ENCODE measurements at regions not wholly inside any gene's neighbourhood (a gene's known extent, or its start where the extent isn't known, plus 50 kb on each side); places are given as distances from the start of the nearest gene placed in this dataset.

GRCh38 chr2:220946552-220946951, 625.6 kb downstream of the EPHA4 start:
- ATAC-seq (no peak), DNase-seq (ENCODE audit: low spot score in 2 of 2) (no peak)
- Mint-ChIP-seq H3K4me3 (no peak overlapping the region), H3K36me3 (no peaks in the 10 kb centered on the region), H3K9me3 (no peaks in the 10 kb centered on the region), H3K4me1 (no peaks in the 10 kb centered on the region), H3K27ac (no peak overlapping the region)

- H3K9me3 Mint-ChIP-seq = peaks cover 3% of the 10 kb centered on the region
- H3K36me3 Mint-ChIP-seq = no peaks in the 10 kb centered on the region
- ATAC-seq (no peak), DNase-seq (ENCODE audit: low spot score in 2 of 2) (no peak)
- H3K27ac Mint-ChIP-seq = no peak overlapping the region
- no peaks in the 10 kb centered on the region for H3K4me1 Mint-ChIP-seq
- H3K4me3 Mint-ChIP-seq = no peak overlapping the region
Measured at GRCh38 chr2:220948579-220948978, 623.5 kb downstream of the EPHA4 start.

GRCh38 chr2:220949466-220949865, 622.6 kb downstream of the EPHA4 start:
- Mint-ChIP-seq H3K27ac (no peak overlapping the region), H3K9me3 (peaks cover 5% of the 10 kb centered on the region), H3K36me3 (no peaks in the 10 kb centered on the region), H3K4me3 (no peak overlapping the region), H3K4me1 (no peaks in the 10 kb centered on the region)
- ATAC-seq = no peak
- no peak for DNase-seq (ENCODE audit: low spot score in 2 of 2)

- Mint-ChIP-seq H3K4me1 (no peaks in the 10 kb centered on the region), H3K27ac (no peak overlapping the region), H3K4me3 (no peak overlapping the region), H3K9me3 (peaks cover 5% of the 10 kb centered on the region), H3K36me3 (no peaks in the 10 kb centered on the region)
- ATAC-seq = no peak
- DNase-seq (ENCODE audit: low spot score in 2 of 2) = no peak
Measured at GRCh38 chr2:220955776-220956175, 616.3 kb downstream of the EPHA4 start.

GRCh38 chr2:220956429-220956828, 615.7 kb downstream of the EPHA4 start:
- peaks cover 5% of the 10 kb centered on the region for H3K9me3 Mint-ChIP-seq
- H3K36me3 Mint-ChIP-seq = no peaks in the 10 kb centered on the region
- ATAC-seq = no peak
- DNase-seq (ENCODE audit: low spot score in 2 of 2) = no peak
- H3K27ac Mint-ChIP-seq = no peak overlapping the region
- H3K4me3 Mint-ChIP-seq = no peak overlapping the region
- no peaks in the 10 kb centered on the region for H3K4me1 Mint-ChIP-seq

- Mint-ChIP-seq H3K27ac (no peak overlapping the region), H3K4me1 (no peaks in the 10 kb centered on the region), H3K4me3 (no peak overlapping the region), H3K9me3 (no peaks in the 10 kb centered on the region), H3K36me3 (no peaks in the 10 kb centered on the region)
- DNase-seq (ENCODE audit: low spot score in 2 of 2) (no peak), ATAC-seq (no peak)
Measured at GRCh38 chr2:220959391-220959802, 612.7 kb downstream of the EPHA4 start.

- no peak overlapping the region for H3K27ac Mint-ChIP-seq
- DNase-seq (ENCODE audit: low spot score in 2 of 2) = no peak
- ATAC-seq = no peak
- H3K36me3 Mint-ChIP-seq = no peaks in the 10 kb centered on the region
- H3K4me1 Mint-ChIP-seq = no peaks in the 10 kb centered on the region
- no peak overlapping the region for H3K4me3 Mint-ChIP-seq
- H3K9me3 Mint-ChIP-seq = no peaks in the 10 kb centered on the region
Measured at GRCh38 chr2:220961143-220961860, 610.8 kb downstream of the EPHA4 start.

- Mint-ChIP-seq H3K4me1 (no peaks in the 10 kb centered on the region), H3K4me3 (no peak overlapping the region), H3K9me3 (no peaks in the 10 kb centered on the region), H3K36me3 (no peaks in the 10 kb centered on the region), H3K27ac (no peak overlapping the region)
- DNase-seq (ENCODE audit: low spot score in 2 of 2) = no peak
- ATAC-seq = no peak
Measured at GRCh38 chr2:220962556-220962955, 609.5 kb downstream of the EPHA4 start.

GRCh38 chr2:220963076-220963475, 609.0 kb downstream of the EPHA4 start:
- ATAC-seq (no peak), DNase-seq (ENCODE audit: low spot score in 2 of 2) (no peak)
- Mint-ChIP-seq H3K4me1 (no peaks in the 10 kb centered on the region), H3K4me3 (no peak overlapping the region), H3K9me3 (no peaks in the 10 kb centered on the region), H3K27ac (no peak overlapping the region), H3K36me3 (no peaks in the 10 kb centered on the region)

GRCh38 chr2:220963930-220964329, 608.2 kb downstream of the EPHA4 start:
- DNase-seq (ENCODE audit: low spot score in 2 of 2) (no peak), ATAC-seq (no peak)
- no peaks in the 10 kb centered on the region for H3K9me3 Mint-ChIP-seq
- no peak overlapping the region for H3K27ac Mint-ChIP-seq
- no peaks in the 10 kb centered on the region for H3K36me3 Mint-ChIP-seq
- H3K4me1 Mint-ChIP-seq = no peaks in the 10 kb centered on the region
- H3K4me3 Mint-ChIP-seq = no peak overlapping the region

GRCh38 chr2:220966636-220967035, 605.5 kb downstream of the EPHA4 start:
- Mint-ChIP-seq H3K9me3 (no peaks in the 10 kb centered on the region), H3K36me3 (no peaks in the 10 kb centered on the region), H3K27ac (no peak overlapping the region), H3K4me3 (no peak overlapping the region), H3K4me1 (no peaks in the 10 kb centered on the region)
- ATAC-seq (no peak), DNase-seq (ENCODE audit: low spot score in 2 of 2) (no peak)

GRCh38 chr2:220969348-220969747, 602.8 kb downstream of the EPHA4 start:
- H3K36me3 Mint-ChIP-seq = no peaks in the 10 kb centered on the region
- H3K9me3 Mint-ChIP-seq = no peaks in the 10 kb centered on the region
- no peak overlapping the region for H3K27ac Mint-ChIP-seq
- DNase-seq (ENCODE audit: low spot score in 2 of 2) (no peak), ATAC-seq (no peak)
- no peaks in the 10 kb centered on the region for H3K4me1 Mint-ChIP-seq
- no peak overlapping the region for H3K4me3 Mint-ChIP-seq

GRCh38 chr2:220980966-220981675, 591.0 kb downstream of the EPHA4 start:
- no peaks in the 10 kb centered on the region for H3K36me3 Mint-ChIP-seq
- peaks cover 4% of the 10 kb centered on the region for H3K9me3 Mint-ChIP-seq
- H3K4me3 Mint-ChIP-seq = no peak overlapping the region
- DNase-seq (ENCODE audit: low spot score in 2 of 2) = no peak
- no peak for ATAC-seq
- H3K4me1 Mint-ChIP-seq = no peaks in the 10 kb centered on the region
- no peak overlapping the region for H3K27ac Mint-ChIP-seq

- Mint-ChIP-seq H3K9me3 (peaks cover 4% of the 10 kb centered on the region), H3K36me3 (no peaks in the 10 kb centered on the region), H3K27ac (no peak overlapping the region), H3K4me3 (no peak overlapping the region), H3K4me1 (no peaks in the 10 kb centered on the region)
- no peak for ATAC-seq
- DNase-seq (ENCODE audit: low spot score in 2 of 2) = no peak
Measured at GRCh38 chr2:220981926-220982325, 590.2 kb downstream of the EPHA4 start.

- no peak for ATAC-seq
- Mint-ChIP-seq H3K4me3 (no peak overlapping the region), H3K9me3 (no peaks in the 10 kb centered on the region), H3K27ac (no peak overlapping the region), H3K36me3 (no peaks in the 10 kb centered on the region), H3K4me1 (no peaks in the 10 kb centered on the region)
- no peak for DNase-seq (ENCODE audit: low spot score in 2 of 2)
Measured at GRCh38 chr2:220985561-220985960, 586.5 kb downstream of the EPHA4 start.

GRCh38 chr2:220987839-220988238, 584.3 kb downstream of the EPHA4 start:
- Mint-ChIP-seq H3K36me3 (no peaks in the 10 kb centered on the region), H3K27ac (no peak overlapping the region), H3K4me3 (no peak overlapping the region), H3K4me1 (no peaks in the 10 kb centered on the region), H3K9me3 (no peaks in the 10 kb centered on the region)
- DNase-seq (ENCODE audit: low spot score in 2 of 2) (no peak), ATAC-seq (no peak)

Data from stimulated activated effector memory CD8-positive, alpha-beta T cell treated with anti-CD3 and anti-CD28 coated beads, Interleukin-12 subunit alpha, Interleukin-12 subunit beta, amount 100 ng/mL, for 72 hours (primary cell).